ENCODE measurements at regions not wholly inside any gene's neighbourhood (a gene's known extent, or its start where the extent isn't known, plus 50 kb on each side); places are given as distances from the start of the nearest gene placed in this dataset.

GRCh38 chr10:2729197-2729596 lies 338.2 kb upstream of the PFKP start:
- TF ChIP-seq CTCF (IDR thresholded peaks at IDR 0.05; ENCODE audit: unreplicated experiment): no peak
- no peaks in the 10 kb centered on the region for H3K4me1 Mint-ChIP-seq (ENCODE audit: insufficient read depth, unreplicated experiment)
- H3K9me3 Mint-ChIP-seq (ENCODE audit: unreplicated experiment): no peaks in the 10 kb centered on the region
- H3K36me3 Mint-ChIP-seq (ENCODE audit: insufficient read depth, unreplicated experiment): peaks cover 5% of the 10 kb centered on the region
- intact Hi-C loops (cut with micrococcal nuclease): no loop called here
- ChIA-PET POLR2A (no interaction called here), CTCF (no interaction called here)
- H3K27me3 Mint-ChIP-seq (ENCODE audit: insufficient read depth, unreplicated experiment): peaks cover 66% of the 10 kb centered on the region
- H3K27ac Mint-ChIP-seq (ENCODE audit: low read depth, unreplicated experiment): no peak overlapping the region
- BruUV-seq (replicated peaks): no TSS peak
- DNase-seq (ENCODE audit: unreplicated experiment): no peak
- H3K4me3 Mint-ChIP-seq (ENCODE audit: unreplicated experiment): no peak overlapping the region

- ChIA-PET POLR2A (no interaction called here), CTCF (no interaction called here)
- Mint-ChIP-seq H3K27ac (ENCODE audit: low read depth, unreplicated experiment) (no peak overlapping the region), H3K27me3 (ENCODE audit: insufficient read depth, unreplicated experiment) (peaks cover 66% of the 10 kb centered on the region), H3K9me3 (ENCODE audit: unreplicated experiment) (no peaks in the 10 kb centered on the region), H3K36me3 (ENCODE audit: insufficient read depth, unreplicated experiment) (peaks cover 5% of the 10 kb centered on the region), H3K4me1 (ENCODE audit: insufficient read depth, unreplicated experiment) (no peaks in the 10 kb centered on the region), H3K4me3 (ENCODE audit: unreplicated experiment) (no peak overlapping the region)
- TF ChIP-seq CTCF (IDR thresholded peaks at IDR 0.05; ENCODE audit: unreplicated experiment): no peak
- intact Hi-C loops (cut with micrococcal nuclease): no loop called here
- no peak for DNase-seq (ENCODE audit: unreplicated experiment)
- no TSS peak for BruUV-seq (replicated peaks)
These were observed 339.3 kb upstream of the PFKP start for GRCh38 chr10:2728087-2728486.

- H3K4me1 Mint-ChIP-seq (ENCODE audit: insufficient read depth, unreplicated experiment): no peaks in the 10 kb centered on the region
- H3K4me3 Mint-ChIP-seq (ENCODE audit: unreplicated experiment): no peak overlapping the region
- no peaks in the 10 kb centered on the region for H3K9me3 Mint-ChIP-seq (ENCODE audit: unreplicated experiment)
- no peak for TF ChIP-seq CTCF (IDR thresholded peaks at IDR 0.05; ENCODE audit: unreplicated experiment)
- intact Hi-C loops (cut with micrococcal nuclease): no loop called here
- no peaks in the 10 kb centered on the region for H3K36me3 Mint-ChIP-seq (ENCODE audit: insufficient read depth, unreplicated experiment)
- POLR2A ChIA-PET: no interaction called here
- CTCF ChIA-PET: no interaction called here
- H3K27me3 Mint-ChIP-seq (ENCODE audit: insufficient read depth, unreplicated experiment): peaks cover 28% of the 10 kb centered on the region
- no peak for DNase-seq (ENCODE audit: unreplicated experiment)
- H3K27ac Mint-ChIP-seq (ENCODE audit: low read depth, unreplicated experiment): no peak overlapping the region
- BruUV-seq (replicated peaks): no TSS peak
These were observed 350.8 kb upstream of the PFKP start for GRCh38 chr10:2716596-2716995.

- no peak overlapping the region for H3K27ac Mint-ChIP-seq (ENCODE audit: low read depth, unreplicated experiment)
- intact Hi-C loops (cut with micrococcal nuclease): no loop called here
- no peaks in the 10 kb centered on the region for H3K4me1 Mint-ChIP-seq (ENCODE audit: insufficient read depth, unreplicated experiment)
- TF ChIP-seq CTCF (IDR thresholded peaks at IDR 0.05; ENCODE audit: unreplicated experiment): no peak
- H3K9me3 Mint-ChIP-seq (ENCODE audit: unreplicated experiment): peaks cover 7% of the 10 kb centered on the region
- peaks cover 27% of the 10 kb centered on the region for H3K27me3 Mint-ChIP-seq (ENCODE audit: insufficient read depth, unreplicated experiment)
- BruUV-seq (replicated peaks): no TSS peak
- H3K36me3 Mint-ChIP-seq (ENCODE audit: insufficient read depth, unreplicated experiment): no peaks in the 10 kb centered on the region
- POLR2A ChIA-PET: no interaction called here
- DNase-seq (ENCODE audit: unreplicated experiment): no peak
- CTCF ChIA-PET: no interaction called here
- no peak overlapping the region for H3K4me3 Mint-ChIP-seq (ENCODE audit: unreplicated experiment)
These were observed 352.8 kb upstream of the PFKP start for GRCh38 chr10:2714597-2714996.

Measured in MCF 10A (cell line).